ENCODE measurements at regions not wholly inside any gene's neighbourhood (a gene's known extent, or its start where the extent isn't known, plus 50 kb on each side); places are given as distances from the start of the nearest gene placed in this dataset.

DNA sequence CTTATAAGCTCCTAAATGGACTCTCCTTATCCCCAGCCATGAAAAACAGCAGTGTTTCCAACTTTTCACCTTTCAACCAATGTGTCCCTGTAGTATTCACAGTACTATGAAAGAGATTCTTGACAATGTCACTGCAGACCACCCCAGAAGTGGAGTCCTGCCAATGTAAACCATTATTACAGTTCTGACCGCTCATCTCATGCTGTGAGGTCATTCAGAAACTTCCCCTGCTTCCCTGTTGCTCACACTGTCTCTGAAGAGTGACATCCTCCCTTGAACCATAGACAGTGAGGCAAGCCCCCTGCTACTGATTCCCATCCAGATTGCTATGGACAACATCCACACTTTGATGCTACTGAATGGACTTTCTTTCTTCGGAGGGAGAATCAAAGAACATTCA lies 1523.7 kb upstream of the ACVR2A start:
- no peak for DNase-seq

DNA sequence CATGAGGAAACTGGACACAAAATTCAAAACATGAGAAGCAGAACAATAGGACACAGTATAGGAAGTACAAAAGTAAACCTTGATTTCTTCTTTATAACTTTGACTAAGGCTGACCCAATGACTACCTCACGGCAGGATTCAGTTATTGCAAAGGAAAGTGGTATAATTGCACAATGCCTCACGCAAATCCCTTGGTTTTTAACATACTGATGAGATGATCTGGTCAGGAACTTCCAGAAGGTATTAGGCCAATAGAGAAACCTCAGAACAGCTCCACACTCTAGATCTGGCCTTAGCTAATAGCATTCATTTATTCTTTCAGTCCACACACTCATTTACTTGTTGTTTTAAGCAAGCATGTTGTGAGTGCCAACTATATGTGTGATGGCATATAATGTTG lies 1526.9 kb upstream of the ACVR2A start:
- DNase-seq = no peak

DNA sequence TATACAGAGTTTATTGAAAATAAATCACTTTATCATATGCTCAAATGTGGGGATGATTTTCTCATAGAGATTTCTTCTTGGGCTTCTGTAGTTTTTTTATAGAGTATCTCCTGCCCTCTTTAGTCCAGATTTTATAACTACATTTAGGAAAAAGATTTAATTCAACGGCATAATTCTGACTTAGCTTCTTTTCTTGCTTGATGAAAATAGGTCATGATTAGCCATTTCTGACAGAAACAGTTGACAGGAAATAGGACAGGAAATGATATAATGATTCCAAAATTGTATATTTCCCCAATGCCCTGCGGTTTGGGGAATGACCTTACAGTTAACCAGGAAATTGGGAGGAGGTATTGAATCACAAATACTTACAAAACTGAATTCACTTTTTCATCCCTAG lies 1531.9 kb upstream of the ACVR2A start:
- no peak for DNase-seq

DNA sequence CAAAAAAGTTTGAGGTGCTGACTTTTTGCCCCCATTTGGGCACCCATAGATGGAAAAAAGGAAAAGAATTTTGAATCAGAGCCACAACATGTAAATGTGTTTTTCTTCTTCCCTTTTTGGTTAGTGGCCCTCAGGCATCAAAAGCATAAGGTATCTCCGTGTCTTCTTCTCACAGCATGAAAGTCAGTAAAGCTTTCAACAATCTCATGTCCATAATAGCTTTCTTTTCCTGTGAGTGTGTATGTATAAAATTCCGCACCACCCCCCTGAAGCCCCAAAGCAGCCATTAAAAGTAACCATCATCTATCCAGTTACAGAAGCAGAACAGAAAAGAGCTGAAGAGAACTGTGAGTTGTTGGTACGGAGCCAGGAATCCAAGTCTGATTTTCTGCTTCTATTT lies 1539.7 kb upstream of the ACVR2A start:
- DNase-seq = no peak

DNA sequence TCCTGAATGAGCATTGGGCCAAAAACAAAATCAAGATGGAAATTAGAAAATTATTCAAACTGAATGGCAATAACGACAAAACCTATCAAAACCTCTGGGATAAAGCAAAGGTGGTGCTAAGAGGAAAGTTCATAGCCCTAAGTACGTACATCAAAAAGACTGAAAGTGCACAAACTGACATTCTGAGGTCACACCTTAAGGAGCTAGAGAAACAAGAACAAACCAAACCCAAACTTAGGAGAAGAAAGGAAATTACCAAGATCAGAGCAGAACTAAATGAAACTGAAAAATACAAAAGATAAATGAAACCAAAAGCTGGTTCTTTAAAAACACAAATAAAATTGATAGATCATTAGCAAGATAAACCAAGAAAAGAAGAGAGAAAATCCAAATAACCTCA lies 1543.5 kb upstream of the ACVR2A start:
- DNase-seq = no peak

DNA sequence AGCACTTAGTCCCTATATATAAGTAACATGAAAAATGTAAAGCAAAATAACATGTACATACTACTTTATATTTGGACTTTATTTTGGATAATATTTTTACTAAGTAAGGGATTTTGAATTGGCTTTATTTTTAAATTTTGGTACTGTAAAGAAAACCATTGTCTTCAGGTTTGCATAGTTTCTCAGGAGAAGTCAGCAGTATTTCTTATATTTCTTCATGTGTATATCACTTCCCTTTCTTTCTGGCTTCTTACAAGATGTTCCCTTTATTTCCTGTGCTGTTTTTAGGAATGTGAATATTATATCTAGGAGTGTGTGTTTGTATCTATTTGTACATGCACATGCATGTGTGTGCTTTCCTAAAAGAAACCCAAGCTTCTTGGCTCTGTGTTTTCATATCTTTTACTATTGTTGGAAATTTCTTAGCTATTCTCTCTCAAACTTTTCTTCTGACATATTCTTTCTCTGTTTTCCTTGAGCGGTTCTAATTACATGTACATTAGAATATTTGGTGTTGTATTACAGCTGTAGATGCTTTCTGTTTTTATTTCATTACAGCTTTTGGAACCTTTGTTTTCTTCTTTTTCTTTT lies 1549.7 kb upstream of the ACVR2A start:
- DNase-seq = no peak

DNA sequence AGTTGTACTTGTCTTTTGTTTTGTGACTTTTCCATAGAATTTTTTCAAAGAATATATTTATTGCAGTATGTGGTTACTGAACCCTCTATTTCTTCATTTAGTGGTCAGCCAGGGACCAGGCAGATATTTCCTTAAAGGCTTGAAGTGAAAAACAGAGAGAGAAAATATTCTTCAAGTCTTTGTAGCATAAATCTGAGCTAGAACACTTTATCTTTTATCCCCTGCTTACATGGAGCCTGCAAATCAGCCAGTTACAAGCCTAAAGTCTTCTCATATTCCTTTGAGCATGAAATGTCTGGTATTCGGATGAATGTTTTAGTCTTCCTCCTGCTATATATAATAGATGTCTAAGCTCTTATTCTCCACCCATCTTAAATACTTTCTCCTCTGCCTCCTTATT lies 1557.5 kb upstream of the ACVR2A start:
- no peak for DNase-seq

DNA sequence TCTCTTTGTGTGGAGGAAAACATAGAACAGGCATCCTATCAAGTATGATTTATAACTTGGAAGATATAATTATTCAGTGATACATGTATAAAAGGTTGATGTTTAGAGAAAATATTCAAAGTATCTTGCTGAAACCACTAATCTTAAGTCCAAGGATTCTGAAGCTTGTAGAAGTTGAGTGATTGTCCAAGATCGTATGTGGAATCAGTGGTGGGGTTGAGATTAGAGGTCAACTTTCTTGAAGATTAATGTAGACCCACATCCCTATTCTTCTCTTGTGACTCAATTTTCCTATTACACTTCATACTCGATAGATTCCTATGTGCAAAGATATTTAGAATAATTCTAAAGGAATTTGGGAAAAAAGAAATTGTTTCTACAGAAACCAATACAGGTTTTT lies 1565.9 kb upstream of the ACVR2A start:
- DNase-seq = no peak

DNA sequence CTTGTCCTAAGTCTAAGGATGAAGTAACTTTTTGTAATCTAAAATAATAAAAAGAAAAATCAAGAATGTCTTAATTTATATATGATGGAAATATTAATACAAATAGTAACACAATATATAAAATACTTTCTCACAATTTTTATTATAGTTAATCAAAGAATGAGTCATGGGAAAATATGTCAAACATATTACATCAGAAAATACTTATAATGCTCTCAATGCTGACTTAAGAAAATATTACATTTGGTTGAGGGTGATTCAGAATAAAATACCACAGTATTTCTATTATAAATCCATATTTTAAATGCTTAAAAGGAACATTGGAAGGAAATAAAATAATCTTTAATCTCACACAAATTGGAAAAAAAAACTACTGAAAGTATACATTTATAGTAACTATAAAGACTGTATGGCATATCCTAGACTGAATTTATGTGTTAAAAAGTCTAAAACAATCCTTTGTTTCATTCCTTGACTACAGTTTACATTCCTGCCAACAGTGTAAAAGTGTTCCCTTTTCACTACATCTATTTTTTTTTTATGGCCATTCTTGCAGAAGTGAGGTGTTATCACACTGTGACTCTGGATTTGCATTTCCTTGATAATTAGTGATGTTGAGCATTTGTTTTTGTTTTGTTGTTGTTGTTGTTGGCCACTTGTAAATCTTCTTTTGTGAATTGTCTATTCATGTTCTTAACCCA lies 1573.5 kb upstream of the ACVR2A start:
- no peak for DNase-seq

DNA sequence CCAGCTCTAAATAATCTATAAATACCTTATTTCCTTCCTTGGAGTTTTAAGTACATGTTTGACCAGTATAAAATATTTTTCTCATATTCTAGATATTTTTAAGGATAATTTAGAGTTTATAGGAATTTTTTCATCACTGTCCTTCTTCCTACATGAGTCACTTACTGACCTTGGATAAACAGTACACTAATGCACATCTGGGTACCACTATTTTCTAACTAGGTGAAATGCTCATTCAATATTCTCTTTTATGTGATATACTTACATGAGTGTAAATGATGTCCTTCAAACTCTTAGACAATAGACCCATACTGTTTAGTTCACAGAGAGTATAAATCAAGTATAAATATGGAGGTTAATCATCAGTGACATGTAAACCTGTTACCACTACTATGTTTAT lies 1574.2 kb upstream of the ACVR2A start:
- no peak for DNase-seq

DNA sequence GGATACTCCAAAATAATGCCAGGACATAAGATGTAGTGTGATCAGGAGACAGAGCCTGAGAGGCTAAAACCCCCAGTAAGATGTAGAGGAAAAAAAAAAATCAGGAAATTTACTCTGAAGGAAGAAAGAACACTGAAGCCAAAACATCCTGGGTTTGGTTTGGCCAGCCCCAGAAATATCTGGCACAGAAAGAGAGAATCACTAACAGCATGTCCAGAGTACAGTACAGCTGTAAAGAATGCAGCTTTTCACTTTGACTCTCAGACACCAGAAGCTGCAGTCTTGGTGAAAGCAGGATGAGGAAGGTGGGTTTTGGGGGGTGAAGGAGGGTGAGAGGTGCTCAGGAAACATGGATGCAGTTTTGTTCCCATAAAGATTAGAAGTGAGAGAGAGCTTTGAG lies 1577.7 kb upstream of the ACVR2A start:
- no peak for DNase-seq

DNA sequence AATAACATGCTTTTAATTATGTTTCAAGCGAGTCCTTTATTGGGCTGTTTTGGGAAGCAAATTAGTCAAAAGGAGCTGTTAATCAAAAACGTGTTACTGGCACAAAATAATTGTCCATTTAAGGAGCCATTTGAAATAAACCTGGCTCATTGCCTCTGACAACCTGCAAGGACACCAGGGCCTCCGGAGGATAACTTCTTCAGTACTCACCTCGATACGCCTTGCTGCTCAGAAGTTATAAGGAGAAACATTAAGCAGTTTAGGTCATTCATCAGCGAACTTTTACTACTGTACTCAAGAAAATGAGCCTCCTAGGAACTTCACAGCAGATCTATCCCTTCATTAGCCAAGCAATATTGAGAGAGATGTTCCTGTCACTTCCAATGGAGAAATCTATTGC lies 1579.2 kb upstream of the ACVR2A start:
- DNase-seq = no peak

DNA sequence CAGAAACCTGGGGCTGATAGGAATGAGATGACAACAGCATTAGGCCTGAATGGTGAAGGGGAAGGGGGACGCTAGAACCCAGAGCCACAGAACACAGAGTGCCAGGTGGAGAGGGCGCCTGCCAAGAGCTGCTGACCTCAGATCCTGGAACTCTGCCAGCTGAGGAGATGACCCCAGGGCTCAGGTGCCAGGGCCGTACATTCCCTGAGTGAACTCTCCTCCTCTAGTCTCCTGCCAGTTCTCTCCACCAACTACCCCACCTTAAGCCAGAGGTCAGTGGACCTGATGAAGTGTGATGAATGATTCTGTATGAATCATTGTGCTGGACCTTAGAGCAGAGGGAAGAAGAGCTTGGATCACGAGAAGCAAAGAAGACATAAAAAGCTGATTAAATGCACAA lies 1582.2 kb upstream of the ACVR2A start:
- no peak for DNase-seq

DNA sequence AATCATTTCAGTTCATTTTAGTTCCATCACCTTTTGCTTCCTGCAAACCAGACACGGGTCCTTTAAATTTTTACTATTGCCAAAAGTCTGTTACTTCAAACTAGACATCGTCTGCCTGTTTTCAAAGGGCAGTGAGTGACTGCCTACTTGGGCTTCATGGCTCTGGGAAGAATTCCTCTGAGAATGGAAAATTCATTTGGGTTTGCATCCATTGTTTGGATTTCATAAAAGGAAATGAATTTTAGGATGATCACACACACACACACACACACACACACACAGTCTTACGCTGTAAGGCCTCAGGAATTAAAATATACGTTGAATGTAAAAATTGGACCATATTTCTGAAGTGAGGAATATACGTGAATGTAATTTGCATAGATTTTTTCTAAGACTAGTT lies 1584.3 kb upstream of the ACVR2A start:
- no peak for DNase-seq

DNA sequence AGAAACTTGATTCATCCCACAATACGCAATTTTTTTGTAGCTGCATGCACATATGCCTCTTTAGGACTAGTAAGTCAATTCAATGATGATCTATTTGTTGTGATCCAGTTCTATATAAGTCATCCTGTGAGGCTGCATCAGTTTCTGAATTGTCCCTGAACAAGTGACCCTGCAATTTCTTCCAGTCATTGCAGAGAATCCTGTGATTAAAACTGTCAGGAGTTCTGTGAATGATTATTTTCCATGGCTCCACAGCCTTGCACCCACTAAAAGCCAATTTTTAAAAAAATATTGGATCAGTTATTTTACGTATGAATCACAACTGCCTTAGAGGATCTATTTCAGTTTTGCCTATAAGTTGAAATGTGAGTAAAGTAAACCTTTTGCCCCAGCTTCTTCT lies 1585.0 kb upstream of the ACVR2A start:
- no peak for DNase-seq

DNA sequence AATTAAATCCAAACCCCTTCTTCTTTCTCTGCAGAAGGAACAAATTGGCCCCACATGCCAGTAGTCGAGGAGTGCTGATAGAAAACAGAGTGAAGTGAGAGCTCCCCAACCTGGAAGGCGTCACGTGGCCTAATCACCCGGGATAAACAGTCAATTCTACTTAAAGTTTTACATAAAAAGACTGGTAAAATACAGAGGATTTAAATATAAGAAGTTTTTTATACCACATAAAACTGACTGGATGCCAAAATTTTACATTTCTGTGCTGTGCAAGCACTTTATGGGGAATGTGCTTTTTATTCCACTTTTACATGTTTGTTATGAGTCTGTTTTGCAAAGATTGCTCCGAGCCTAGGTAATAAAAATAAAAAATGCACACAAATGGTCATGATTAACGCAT lies 1586.8 kb upstream of the ACVR2A start:
- no peak for DNase-seq

DNA sequence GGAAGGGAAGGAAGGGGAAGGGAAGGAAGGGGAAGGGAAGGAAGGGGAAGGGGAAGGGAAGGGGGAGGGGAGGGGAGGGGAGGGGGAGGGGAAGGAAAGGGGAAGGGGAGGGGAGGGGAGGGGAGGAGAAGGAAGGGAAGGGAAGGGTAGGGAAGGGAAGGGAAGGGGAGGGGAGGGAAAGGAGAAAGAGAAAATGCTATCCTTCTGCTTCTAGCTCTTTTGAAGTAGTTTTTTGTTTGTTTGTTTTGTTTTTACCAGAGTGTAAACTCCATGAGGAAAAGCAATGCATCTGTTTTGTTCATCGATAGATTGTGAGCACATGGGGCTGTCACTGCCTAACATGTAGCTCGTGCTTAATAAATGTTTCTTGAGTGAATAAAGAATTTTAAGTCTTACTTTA lies 1592.7 kb upstream of the ACVR2A start:
- DNase-seq = no peak

DNA sequence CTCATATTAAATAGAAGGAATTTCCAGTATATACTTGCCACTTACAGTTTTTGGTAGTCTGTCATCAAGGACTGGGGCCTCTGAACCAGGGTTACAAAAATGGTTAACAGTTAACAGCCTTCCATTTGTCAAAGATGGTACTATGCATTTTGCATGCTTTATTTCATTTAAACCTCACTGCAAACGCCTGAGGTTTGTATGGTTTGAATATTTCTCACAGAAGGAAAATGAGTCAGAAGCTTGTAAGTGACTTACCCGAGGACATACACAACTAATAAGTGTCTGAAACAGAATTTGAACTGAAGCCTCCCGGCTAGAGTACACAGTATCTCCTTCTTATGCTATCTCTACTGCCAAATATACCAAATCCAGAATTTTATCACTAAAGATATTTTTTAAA lies 1593.5 kb upstream of the ACVR2A start:
- no peak for DNase-seq

DNA sequence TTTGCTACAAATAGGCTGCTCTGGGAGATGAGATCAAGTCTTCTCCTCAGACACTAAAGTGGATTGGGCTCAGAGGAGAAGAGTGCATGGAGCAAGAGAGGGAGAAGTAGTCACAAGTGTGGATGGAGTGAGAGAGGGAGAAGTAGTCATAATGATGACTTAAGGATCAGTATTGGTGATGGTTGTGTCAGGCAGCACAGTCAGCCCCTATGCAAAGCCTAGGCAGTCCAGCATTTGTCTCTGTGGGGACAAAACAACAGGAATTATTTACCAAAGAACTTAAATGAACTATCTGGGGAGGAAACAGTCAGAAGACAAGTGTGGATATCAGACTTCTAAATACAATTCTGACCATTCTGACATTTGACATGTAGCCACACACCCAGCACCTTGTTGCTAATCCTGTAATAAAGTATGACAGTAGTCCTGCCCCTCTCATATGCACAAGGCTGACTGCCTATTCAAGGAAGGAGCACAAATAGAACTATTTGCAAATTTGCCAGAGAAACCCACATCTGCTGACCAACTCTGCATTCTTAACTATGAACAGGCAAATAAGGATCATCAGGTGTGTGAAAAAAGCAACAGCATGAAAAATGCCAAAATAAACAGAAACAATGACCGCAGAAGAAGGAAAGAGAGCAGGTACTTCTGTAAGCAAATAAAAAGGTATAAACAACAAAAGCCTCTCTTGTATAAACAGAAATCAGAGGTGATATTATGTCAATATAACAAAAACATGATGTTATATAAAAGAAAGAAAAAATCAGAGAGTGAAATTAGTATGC lies 1597.9 kb upstream of the ACVR2A start:
- DNase-seq = no peak

DNA sequence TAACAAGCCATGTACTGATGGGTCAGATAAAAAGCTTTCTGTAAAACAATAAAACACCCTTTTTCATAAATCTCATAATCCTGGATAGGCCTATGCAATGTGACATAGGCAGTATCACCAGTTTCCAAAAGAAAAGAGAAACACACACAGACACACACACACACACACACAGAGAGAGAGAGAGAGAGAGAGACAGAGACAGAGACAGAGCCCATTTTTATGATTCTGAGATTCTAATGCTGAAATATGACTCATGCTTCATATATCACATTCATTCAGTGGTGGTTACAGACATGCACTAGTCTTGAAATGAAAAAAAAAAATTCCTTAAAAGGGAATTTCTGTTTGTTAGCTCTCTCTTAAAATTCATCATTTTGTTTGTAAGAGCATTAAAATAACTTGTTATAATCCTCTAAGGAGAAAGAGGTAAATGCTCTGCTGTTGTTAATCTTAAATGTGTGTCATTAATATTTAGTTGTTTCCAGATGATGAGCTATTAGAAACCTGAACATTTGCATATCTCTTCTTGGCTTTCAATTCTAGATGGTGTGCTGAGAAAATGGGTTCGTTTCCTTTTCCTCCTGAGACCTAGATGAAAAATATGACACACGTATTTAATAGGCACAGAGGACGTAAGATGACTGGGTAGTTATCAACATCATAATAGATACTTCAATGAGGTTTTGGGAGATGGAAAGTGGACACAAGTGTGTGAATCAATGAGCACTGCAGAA lies 1598.7 kb upstream of the ACVR2A start:
- DNase-seq = no peak

DNA sequence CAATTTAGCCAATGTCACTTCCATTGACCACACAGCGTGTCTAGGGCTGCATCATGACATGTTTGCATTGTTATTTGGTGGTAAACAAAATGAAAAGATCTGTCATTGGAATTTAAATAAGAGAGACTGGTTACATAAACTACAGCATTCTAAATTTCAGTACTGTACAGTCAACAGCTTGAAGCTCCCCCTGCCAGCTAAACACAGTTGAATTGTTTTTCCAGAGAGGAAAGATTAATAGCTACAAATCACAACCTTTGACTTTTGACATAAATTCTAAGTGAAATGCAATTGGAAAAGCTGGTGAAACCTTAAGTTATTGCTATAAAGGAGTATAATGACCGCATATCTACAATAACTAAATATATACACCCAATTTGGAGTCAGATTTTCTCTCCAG lies 1600.0 kb upstream of the ACVR2A start:
- no peak for DNase-seq

DNA sequence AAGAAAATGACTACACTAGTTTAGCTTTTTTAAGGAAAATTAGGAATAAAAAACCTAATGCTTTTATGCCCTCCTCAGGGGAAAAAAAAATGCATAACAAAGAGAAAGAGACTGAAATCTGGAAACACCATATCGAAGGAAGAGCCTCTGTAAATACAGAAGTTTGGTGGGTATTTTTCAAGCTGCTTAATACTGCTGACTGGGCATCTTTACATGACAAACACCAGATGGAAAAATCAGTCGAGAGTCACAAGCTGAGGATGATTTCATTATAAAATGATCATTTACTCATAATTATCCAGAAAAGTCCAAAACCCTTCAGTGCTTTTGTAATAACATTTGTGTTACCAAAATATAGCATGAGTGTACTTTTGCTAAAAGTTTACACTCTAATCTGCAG lies 1600.7 kb upstream of the ACVR2A start:
- DNase-seq = no peak

DNA sequence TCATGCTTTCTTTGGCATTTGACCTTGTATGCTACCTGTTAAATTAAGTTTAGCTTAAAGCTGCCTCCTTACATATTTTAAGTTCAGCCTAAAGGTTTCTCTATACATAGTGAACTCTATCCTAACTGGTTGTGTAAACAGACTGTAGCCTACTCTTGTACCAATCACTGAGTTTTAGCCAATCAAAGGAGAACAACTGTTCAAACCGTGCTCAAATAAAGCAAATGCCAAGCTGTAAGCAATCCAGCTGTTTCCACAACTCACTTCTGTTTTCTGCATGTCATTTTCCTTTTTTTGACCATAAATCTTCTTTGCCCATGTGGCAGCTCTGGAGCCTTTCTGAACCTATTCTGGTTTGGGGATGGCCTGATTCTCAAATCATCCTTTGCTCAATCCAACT lies 1603.8 kb upstream of the ACVR2A start:
- no peak for DNase-seq

DNA sequence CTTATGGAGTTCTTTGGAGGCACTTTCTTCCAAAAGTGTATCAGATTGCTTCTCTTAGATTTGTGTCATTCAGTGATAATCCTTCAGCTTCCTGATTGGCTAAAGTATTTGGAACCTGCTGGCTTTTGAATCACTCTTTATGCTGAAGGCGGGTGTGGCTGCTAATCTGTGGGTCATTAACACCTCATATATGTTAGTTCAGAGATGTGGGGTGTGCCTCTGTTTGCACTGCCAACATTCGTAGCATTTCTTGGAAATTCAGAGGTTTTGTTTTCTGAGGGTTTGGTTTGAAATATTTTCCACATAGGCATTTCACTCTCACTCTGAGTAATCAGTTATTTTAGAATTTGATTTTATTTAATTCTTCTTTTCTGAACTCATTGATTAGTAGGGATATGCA lies 1604.4 kb upstream of the ACVR2A start:
- no peak for DNase-seq

All from activated naive CD4-positive, alpha-beta T cell (primary cell).